PC-9 (cell line): ENCODE measurements at regions not wholly inside any gene's neighbourhood (a gene's known extent, or its start where the extent isn't known, plus 50 kb on each side); places are given as distances from the start of the nearest gene placed in this dataset.

Experiments
- BruUV-seq: library from RNA; stranded (reverse); fragments of 400-500 nt; replicated peaks from 2 replicates; lab custom pipeline; 2021; lab: Mats Ljungman, UMichigan
- CTCF ChIA-PET: fragments of 300-600 bp; sonication (Branson Sonifier 250); formaldehyde crosslinking; loops from one replicate; lab custom pipeline; 2022; ENCODE audit warnings: antibody characterized with exemption; lab: Charles Lee
- POLR2A ChIA-PET: fragments of 300-600 bp; sonication (Branson Sonifier 250); formaldehyde crosslinking; loops from one replicate; lab custom pipeline; 2022; ENCODE audit warnings: antibody characterized with exemption; ENCODE audit not compliant: unreplicated experiment; lab: Charles Lee
- DNase-seq, 2 experiments: peaks; one replicate each; pipeline versions ENCODE4 v3.0.0 to v3.0.0-alpha.2; 2015 to 2022; ENCODE audit warnings: mixed read lengths in 1 of 2
- H2AFZ ChIP-seq: fragments of 200-600 bp; sonication (generic); 2 replicates; pipeline ENCODE4 v1.8.1; 2017; ENCODE audit warnings: antibody characterized with exemption
- H3F3A ChIP-seq: fragments of 200-600 bp; sonication (generic); 2 replicates; pipeline ENCODE4 v1.8.1; 2017; ENCODE audit warnings: antibody characterized with exemption, mild to moderate bottlenecking, low read depth; ENCODE audit not compliant: insufficient read depth
- H3K27ac ChIP-seq: fragments of 200-600 bp; sonication (generic); 2 replicates; pipeline ENCODE4 v1.6.1; 2016; ENCODE audit warnings: mixed run types
- H3K27me3 ChIP-seq: fragments of 200-600 bp; sonication (generic); 2 replicates; pipeline ENCODE4 v1.6.1; 2016; ENCODE audit warnings: low read depth, mixed run types; ENCODE audit not compliant: insufficient read depth
- H3K36me3 ChIP-seq: fragments of 200-600 bp; sonication (generic); 2 replicates; pipeline ENCODE4 v1.6.1; 2016; ENCODE audit warnings: low read depth, mixed run types
- H3K4me1 ChIP-seq: fragments of 200-600 bp; sonication (generic); replicated peaks from 2 replicates; pipeline ENCODE4 v1.6.1; 2016; ENCODE audit warnings: mixed run types; ENCODE audit not compliant: insufficient read depth
- H3K4me2 ChIP-seq: fragments of 200-600 bp; sonication (generic); 2 replicates; pipeline ENCODE4 v1.6.1; 2017; ENCODE audit warnings: mixed run types
- H3K4me3 ChIP-seq: fragments of 200-600 bp; sonication (generic); 2 replicates; pipeline ENCODE4 v1.6.1; 2016; ENCODE audit warnings: mixed run types
- H3K79me2 ChIP-seq: fragments of 200-600 bp; sonication (generic); 2 replicates; pipeline ENCODE4 v1.6.1; 2017; ENCODE audit warnings: low read depth, mixed run types
- H3K9me2 ChIP-seq: fragments of 200-600 bp; sonication (generic); 2 replicates; pipeline ENCODE4 v1.8.1; 2017; ENCODE audit warnings: mild to moderate bottlenecking; ENCODE audit not compliant: insufficient read depth
- H3K9me3 ChIP-seq: fragments of 200-600 bp; sonication (generic); 2 replicates; pipeline ENCODE4 v1.8.1; 2016; ENCODE audit warnings: low read depth; ENCODE audit not compliant: insufficient read depth
- H4K20me1 ChIP-seq: fragments of 200-600 bp; sonication (generic); 2 replicates; pipeline ENCODE4 v1.8.1; 2017; ENCODE audit not compliant: insufficient read depth
- CTCF ChIP-seq: fragments of 200-600 bp; sonication (generic); conservative IDR thresholded peaks from 2 replicates; pipeline ENCODE4 v1.6.1; 2017; ENCODE audit warnings: mixed run types, antibody characterized with exemption, mild to moderate bottlenecking, moderate library complexity
- EZH2 ChIP-seq: fragments of 200-600 bp; sonication (generic); IDR thresholded peaks from 2 replicates; pipeline ENCODE4 v1.8.0; 2017; ENCODE audit warnings: antibody characterized with exemption, low read depth
- intact Hi-C: fragments of 100-400 bp; cut with micrococcal nuclease; formaldehyde crosslinking; loops from one replicate; pipeline ENCODE4 v1.10.0; 2022; ENCODE audit not compliant: unreplicated experiment

- ChIA-PET CTCF (no interaction called here), POLR2A (interaction anchor here (0.6 kb wide), 1 partner anchor 45 kb away, joined by 3 read pairs; no protein-coding TSS in a partner anchor)
- Histone ChIP-seq H3K4me1 (peaks cover 22% of the 10 kb centered on the region), H3K27me3 (no peaks in the 10 kb centered on the region), H4K20me1 (no peaks in the 10 kb centered on the region), H3K4me3 (no peak overlapping the region), H3K9me3 (no peaks in the 10 kb centered on the region), H3K27ac (no peak overlapping the region), H3K4me2 (no peak overlapping the region), H3K79me2 (no peaks in the 10 kb centered on the region), H3F3A (peaks cover 9% of the 10 kb centered on the region), H3K9me2 (no peaks in the 10 kb centered on the region), H3K36me3 (no peaks in the 10 kb centered on the region), H2AFZ (no peak overlapping the region)
- DNase-seq: peak in 1 of 2 experiments; percentile 44
- intact Hi-C loops: no loop called here
- no peak for TF ChIP-seq CTCF
- no peak for TF ChIP-seq EZH2
- no TSS peak for BruUV-seq
These were observed 194.0 kb upstream of the NUDT6 start for GRCh38 chr4:123116412-123116811.

GRCh38 chr4:123120473-123120872 is 198.1 kb upstream of the NUDT6 start:
- Histone ChIP-seq H3F3A (peaks cover 12% of the 10 kb centered on the region), H4K20me1 (no peaks in the 10 kb centered on the region), H3K4me1 (peaks cover 33% of the 10 kb centered on the region), H3K9me3 (no peaks in the 10 kb centered on the region), H3K9me2 (no peaks in the 10 kb centered on the region), H3K4me3 (no peak overlapping the region), H3K4me2 (no peak overlapping the region), H3K36me3 (no peaks in the 10 kb centered on the region; the same call in 1 of the 2 replicates), H3K27me3 (no peaks in the 10 kb centered on the region), H3K79me2 (no peaks in the 10 kb centered on the region), H2AFZ (no peak overlapping the region), H3K27ac (no peak overlapping the region)
- ChIA-PET POLR2A (no interaction called here), CTCF (no interaction called here)
- no peak for TF ChIP-seq CTCF
- no peak for TF ChIP-seq EZH2
- DNase-seq: peak in 1 of 2 experiments; percentile 87
- intact Hi-C loops: no loop called here
- BruUV-seq: no TSS peak

GRCh38 chr4:123121241-123121907 is 199.0 kb upstream of the NUDT6 start:
- H3K27ac ChIP-seq: 0 out of 2 replicates have a peak overlapping the region, but pooled peaks have one; percentile 10
- H3K9me3 ChIP-seq: no peaks in the 10 kb centered on the region
- no TSS peak for BruUV-seq
- H4K20me1 ChIP-seq: no peaks in the 10 kb centered on the region
- ChIA-PET CTCF (no interaction called here), POLR2A (no interaction called here)
- peak in 1 of 2 experiments; percentile 66 for DNase-seq
- peaks cover 31% of the 10 kb centered on the region for H3K4me1 ChIP-seq
- no peak overlapping the region for H3K4me3 ChIP-seq
- no peak for TF ChIP-seq CTCF
- TF ChIP-seq EZH2: no peak
- no peaks in the 10 kb centered on the region; the same call in 1 of the 2 replicates for H3K36me3 ChIP-seq
- H3K27me3 ChIP-seq: no peaks in the 10 kb centered on the region
- H2AFZ ChIP-seq: no peak overlapping the region
- peaks cover 12% of the 10 kb centered on the region for H3F3A ChIP-seq
- intact Hi-C loops: no loop called here
- H3K4me2 ChIP-seq: no peak overlapping the region
- no peaks in the 10 kb centered on the region for H3K9me2 ChIP-seq
- no peaks in the 10 kb centered on the region for H3K79me2 ChIP-seq
